ENCODE measurements at regions not wholly inside any gene's neighbourhood (a gene's known extent, or its start where the extent isn't known, plus 50 kb on each side); places are given as distances from the start of the nearest gene placed in this dataset.

- no peak overlapping the region for H3K4me3 ChIP-seq (ENCODE audit: low read length)
- no peak for DNase-seq (ENCODE audit: low read depth)
- no peak for TF ChIP-seq CTCF (conservative IDR thresholded peaks at IDR 0.05; ENCODE audit: low read length)
Observed at GRCh38 chr20:12372557-12372956, 454.9 kb downstream of the BTBD3 start.

- TF ChIP-seq CTCF (conservative IDR thresholded peaks at IDR 0.05; ENCODE audit: low read length): no peak
- no peak for DNase-seq (ENCODE audit: low read depth)
Observed at GRCh38 chr20:12375967-12376366, 458.3 kb downstream of the BTBD3 start.

GRCh38 chr20:12383821-12384220, 466.1 kb downstream of the BTBD3 start:
- no peak overlapping the region for H3K4me3 ChIP-seq (ENCODE audit: low read length)
- DNase-seq (ENCODE audit: low read depth): no peak
- no peak for TF ChIP-seq CTCF (conservative IDR thresholded peaks at IDR 0.05; ENCODE audit: low read length)

More at GRCh38 chr20:12375967-12376366, 458.3 kb downstream of the BTBD3 start:
- no peak overlapping the region for H3K4me3 ChIP-seq (ENCODE audit: low read length)

- no peak for DNase-seq (ENCODE audit: low read depth)
- no peak for TF ChIP-seq CTCF (conservative IDR thresholded peaks at IDR 0.05; ENCODE audit: low read length)
- H3K4me3 ChIP-seq (ENCODE audit: low read length): no peak overlapping the region
Observed at GRCh38 chr20:12386821-12387220, 469.1 kb downstream of the BTBD3 start.

GRCh38 chr20:12391099-12391498, 473.4 kb downstream of the BTBD3 start:
- H3K4me3 ChIP-seq (ENCODE audit: low read length): no peak overlapping the region
- no peak for DNase-seq (ENCODE audit: low read depth)
- no peak for TF ChIP-seq CTCF (conservative IDR thresholded peaks at IDR 0.05; ENCODE audit: low read length)

- DNase-seq (ENCODE audit: low read depth): no peak
- no peak overlapping the region for H3K4me3 ChIP-seq (ENCODE audit: low read length)
- no peak for TF ChIP-seq CTCF (conservative IDR thresholded peaks at IDR 0.05; ENCODE audit: low read length)
Observed at GRCh38 chr20:12394786-12395185, 477.1 kb downstream of the BTBD3 start.

- DNase-seq (ENCODE audit: low read depth): no peak
- H3K4me3 ChIP-seq (ENCODE audit: low read length): no peak overlapping the region
- TF ChIP-seq CTCF (conservative IDR thresholded peaks at IDR 0.05; ENCODE audit: low read length): no peak
Observed at GRCh38 chr20:12395353-12395752, 477.7 kb downstream of the BTBD3 start.
